ENCODE measurements at regions not wholly inside any gene's neighbourhood (a gene's known extent, or its start where the extent isn't known, plus 50 kb on each side); places are given as distances from the start of the nearest gene placed in this dataset.
"Not testable (repeated sequence)": the region's sequence is repeated elsewhere in the genome, so short reads cannot be mapped to it uniquely, and the experiment has no call there.

GRCh38 chr16:8070506-8070905 is 519.8 kb downstream of the TMEM114 start:
- no peak for DNase-seq (ENCODE audit: low read depth in 2 of 2)

GRCh38 chr16:8068225-8068624 is 522.1 kb downstream of the TMEM114 start:
- not testable (repeated sequence) for DNase-seq (ENCODE audit: low read depth in 2 of 2)

- DNase-seq (ENCODE audit: low read depth in 2 of 2): no peak
Observed at GRCh38 chr16:8063159-8063558, 527.2 kb downstream of the TMEM114 start.

GRCh38 chr16:8062677-8063076 is 527.6 kb downstream of the TMEM114 start:
- DNase-seq (ENCODE audit: low read depth in 2 of 2): no peak

GRCh38 chr16:8055761-8056160 is 534.5 kb downstream of the TMEM114 start:
- DNase-seq (ENCODE audit: low read depth in 2 of 2): no peak

GRCh38 chr16:8053437-8053836 is 536.9 kb downstream of the TMEM114 start:
- no peak for DNase-seq (ENCODE audit: low read depth in 2 of 2)

- no peak for DNase-seq (ENCODE audit: low read depth in 2 of 2)
Observed at GRCh38 chr16:8048433-8048832, 541.9 kb downstream of the TMEM114 start.

- no peak for DNase-seq (ENCODE audit: low read depth in 2 of 2)
Observed at GRCh38 chr16:8047736-8048135, 542.6 kb downstream of the TMEM114 start.

GRCh38 chr16:8044796-8045195 is 545.5 kb downstream of the TMEM114 start:
- DNase-seq (ENCODE audit: low read depth in 2 of 2): no peak

GRCh38 chr16:8032406-8032805 is 557.9 kb downstream of the TMEM114 start:
- DNase-seq (ENCODE audit: low read depth in 2 of 2): no peak

GRCh38 chr16:8030004-8030403 is 560.3 kb downstream of the TMEM114 start:
- DNase-seq (ENCODE audit: low read depth in 2 of 2): not testable (repeated sequence)

GRCh38 chr16:8026450-8026849 is 563.9 kb downstream of the TMEM114 start:
- peak in 1 of 2 donors; percentile 1 for DNase-seq (ENCODE audit: low read depth in 2 of 2)

- DNase-seq (ENCODE audit: low read depth in 2 of 2): no peak
Observed at GRCh38 chr16:8023326-8023725, 567.0 kb downstream of the TMEM114 start.

GRCh38 chr16:8005096-8005860 is 585.0 kb downstream of the TMEM114 start:
- no peak for DNase-seq (ENCODE audit: low read depth in 2 of 2)

- no peak for DNase-seq (ENCODE audit: low read depth in 2 of 2)
Observed at GRCh38 chr16:7998789-7999453, 591.4 kb downstream of the TMEM114 start.

- no peak for DNase-seq (ENCODE audit: low read depth in 2 of 2)
Observed at GRCh38 chr16:7997966-7998365, 592.3 kb downstream of the TMEM114 start.

GRCh38 chr16:7992616-7993015 is 597.7 kb downstream of the TMEM114 start:
- DNase-seq (ENCODE audit: low read depth in 2 of 2): no peak

GRCh38 chr16:7990626-7991260 is 599.6 kb downstream of the TMEM114 start:
- no peak for DNase-seq (ENCODE audit: low read depth in 2 of 2)

GRCh38 chr16:7983676-7984075 is 606.6 kb downstream of the TMEM114 start:
- DNase-seq (ENCODE audit: low read depth in 2 of 2): no peak

GRCh38 chr16:7980133-7980483 is 610.2 kb downstream of the TMEM114 start:
- DNase-seq (ENCODE audit: low read depth in 2 of 2): no peak

- DNase-seq (ENCODE audit: low read depth in 2 of 2): no peak
Observed at GRCh38 chr16:7979448-7980132, 610.7 kb downstream of the TMEM114 start.

GRCh38 chr16:7976563-7976962 is 613.7 kb downstream of the TMEM114 start:
- DNase-seq (ENCODE audit: low read depth in 2 of 2): no peak

All from lung microvascular endothelial cell (primary cell).